ENCODE measurements at regions not wholly inside any gene's neighbourhood (a gene's known extent, or its start where the extent isn't known, plus 50 kb on each side); places are given as distances from the start of the nearest gene placed in this dataset.

DNA sequence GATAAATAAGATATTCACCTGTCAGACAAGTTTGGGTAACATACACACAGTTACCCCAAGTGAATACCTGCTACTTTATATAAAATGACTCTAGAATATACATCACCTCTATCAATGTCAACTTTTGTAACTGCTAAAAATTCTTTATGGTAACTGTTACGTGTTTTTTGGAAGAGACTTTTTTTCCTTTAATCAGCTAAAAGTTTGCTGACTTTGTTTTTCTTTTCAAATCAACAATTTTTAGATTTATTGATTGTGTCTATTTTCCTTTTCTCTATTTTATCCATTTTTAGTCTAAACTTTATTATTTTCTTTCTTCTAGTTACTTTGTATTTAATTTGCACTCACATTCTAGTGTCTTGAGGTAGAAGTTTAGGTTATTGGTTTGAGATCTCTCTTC, 1106.6 kb upstream of the LCORL start:
- Histone ChIP-seq H3K4me1 (ENCODE audit: insufficient read depth, low read length, poor library complexity, severe bottlenecking) (no peaks in the 10 kb centered on the region), H3K27ac (ENCODE audit: low read depth, low read length, poor library complexity, severe bottlenecking) (no peak overlapping the region), H3K4me3 (ENCODE audit: low read depth, low read length, poor library complexity, severe bottlenecking) (no peak overlapping the region), H3K36me3 (ENCODE audit: insufficient read depth, low read length, poor library complexity, severe bottlenecking) (no peaks in the 10 kb centered on the region), H3K27me3 (replicated peaks; ENCODE audit: insufficient read depth, low read depth, low read length, poor library complexity) (no peaks in the 10 kb centered on the region), H3K9me3 (ENCODE audit: low read depth, low read length, poor library complexity, severe bottlenecking) (no peaks in the 10 kb centered on the region)
- no peak for DNase-seq (ENCODE audit: low spot score)
- intact Hi-C loops (cut with micrococcal nuclease; ENCODE audit: unreplicated experiment), result no loop called here
- ChIA-PET CTCF (no interaction called here), POLR2A (ENCODE audit: low non-redundant PET) (no interaction called here)
- BruUV-seq (replicated peaks), result no TSS peak
- no peak for TF ChIP-seq EZH2 (IDR thresholded peaks at IDR 0.05; ENCODE audit: borderline replicate concordance, low read depth, low read length, poor library complexity, severe bottlenecking)
- TF ChIP-seq, protein P1, sequence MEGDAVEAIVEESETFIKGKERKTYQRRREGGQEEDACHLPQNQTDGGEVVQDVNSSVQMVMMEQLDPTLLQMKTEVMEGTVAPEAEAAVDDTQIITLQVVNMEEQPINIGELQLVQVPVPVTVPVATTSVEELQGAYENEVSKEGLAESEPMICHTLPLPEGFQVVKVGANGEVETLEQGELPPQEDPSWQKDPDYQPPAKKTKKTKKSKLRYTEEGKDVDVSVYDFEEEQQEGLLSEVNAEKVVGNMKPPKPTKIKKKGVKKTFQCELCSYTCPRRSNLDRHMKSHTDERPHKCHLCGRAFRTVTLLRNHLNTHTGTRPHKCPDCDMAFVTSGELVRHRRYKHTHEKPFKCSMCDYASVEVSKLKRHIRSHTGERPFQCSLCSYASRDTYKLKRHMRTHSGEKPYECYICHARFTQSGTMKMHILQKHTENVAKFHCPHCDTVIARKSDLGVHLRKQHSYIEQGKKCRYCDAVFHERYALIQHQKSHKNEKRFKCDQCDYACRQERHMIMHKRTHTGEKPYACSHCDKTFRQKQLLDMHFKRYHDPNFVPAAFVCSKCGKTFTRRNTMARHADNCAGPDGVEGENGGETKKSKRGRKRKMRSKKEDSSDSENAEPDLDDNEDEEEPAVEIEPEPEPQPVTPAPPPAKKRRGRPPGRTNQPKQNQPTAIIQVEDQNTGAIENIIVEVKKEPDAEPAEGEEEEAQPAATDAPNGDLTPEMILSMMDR (conservative IDR thresholded peaks at IDR 0.05; ENCODE audit: low read depth, low read length), result no peak

DNA sequence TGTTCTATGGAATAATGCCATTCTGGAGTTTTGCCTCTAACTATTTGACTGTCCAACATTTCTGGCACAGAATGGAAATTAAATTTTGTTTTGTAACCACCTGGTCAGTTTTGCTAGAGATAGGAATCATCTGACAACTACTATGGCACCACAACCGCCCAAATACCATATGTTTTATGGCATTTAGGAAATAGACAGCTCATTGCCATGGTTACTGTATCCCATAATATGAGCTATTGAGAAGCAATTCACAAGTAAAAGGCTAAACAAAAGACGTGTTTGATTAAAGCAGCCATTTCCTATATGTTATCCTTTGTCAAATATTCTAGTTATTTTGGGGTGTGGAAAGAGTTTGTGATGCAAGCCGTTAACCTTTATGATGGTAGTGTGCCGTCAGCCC, 1105.3 kb upstream of the LCORL start:
- Histone ChIP-seq H3K9me3 (ENCODE audit: low read depth, low read length, poor library complexity, severe bottlenecking) (no peaks in the 10 kb centered on the region), H3K27me3 (replicated peaks; ENCODE audit: insufficient read depth, low read depth, low read length, poor library complexity) (no peaks in the 10 kb centered on the region), H3K27ac (ENCODE audit: low read depth, low read length, poor library complexity, severe bottlenecking) (no peak overlapping the region), H3K4me3 (ENCODE audit: low read depth, low read length, poor library complexity, severe bottlenecking) (no peak overlapping the region), H3K36me3 (ENCODE audit: insufficient read depth, low read length, poor library complexity, severe bottlenecking) (no peaks in the 10 kb centered on the region), H3K4me1 (ENCODE audit: insufficient read depth, low read length, poor library complexity, severe bottlenecking) (no peaks in the 10 kb centered on the region)
- BruUV-seq (replicated peaks), result no TSS peak
- intact Hi-C loops (cut with micrococcal nuclease; ENCODE audit: unreplicated experiment), result no loop called here
- CTCF ChIA-PET, result no interaction called here
- TF ChIP-seq, protein P1 (conservative IDR thresholded peaks at IDR 0.05; ENCODE audit: low read depth, low read length), result no peak
- no peak for TF ChIP-seq EZH2 (IDR thresholded peaks at IDR 0.05; ENCODE audit: borderline replicate concordance, low read depth, low read length, poor library complexity, severe bottlenecking)
- POLR2A ChIA-PET (ENCODE audit: low non-redundant PET), result no interaction called here
- no peak for DNase-seq (ENCODE audit: low spot score)

DNA sequence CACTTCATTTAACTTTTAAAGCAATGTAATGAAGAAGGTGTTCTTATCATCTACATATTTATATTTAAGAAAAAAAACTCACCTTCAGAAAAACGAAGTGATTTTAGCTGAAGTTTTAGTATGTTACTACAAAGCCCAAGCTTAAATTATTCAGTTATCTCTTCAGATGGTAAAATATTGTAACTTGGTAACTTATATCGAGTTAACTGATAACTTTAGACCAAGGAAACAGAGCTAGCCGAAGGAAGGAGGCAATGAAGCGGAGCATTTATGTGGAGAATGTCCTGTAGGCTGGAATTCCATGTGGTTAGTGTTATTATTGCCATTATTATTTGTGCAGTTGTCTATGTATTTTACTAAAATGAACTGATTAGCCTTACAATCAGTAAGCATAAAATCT, 1102.1 kb upstream of the LCORL start:
- BruUV-seq (replicated peaks), result no TSS peak
- Histone ChIP-seq H3K9me3 (ENCODE audit: low read depth, low read length, poor library complexity, severe bottlenecking) (no peaks in the 10 kb centered on the region), H3K36me3 (ENCODE audit: insufficient read depth, low read length, poor library complexity, severe bottlenecking) (no peaks in the 10 kb centered on the region), H3K4me1 (ENCODE audit: insufficient read depth, low read length, poor library complexity, severe bottlenecking) (no peaks in the 10 kb centered on the region), H3K27me3 (replicated peaks; ENCODE audit: insufficient read depth, low read depth, low read length, poor library complexity) (no peaks in the 10 kb centered on the region), H3K27ac (ENCODE audit: low read depth, low read length, poor library complexity, severe bottlenecking) (no peak overlapping the region), H3K4me3 (ENCODE audit: low read depth, low read length, poor library complexity, severe bottlenecking) (no peak overlapping the region)
- ChIA-PET CTCF (no interaction called here), POLR2A (ENCODE audit: low non-redundant PET) (no interaction called here)
- intact Hi-C loops (cut with micrococcal nuclease; ENCODE audit: unreplicated experiment), result no loop called here
- TF ChIP-seq EZH2 (IDR thresholded peaks at IDR 0.05; ENCODE audit: borderline replicate concordance, low read depth, low read length, poor library complexity, severe bottlenecking), result no peak
- TF ChIP-seq, protein P1 (conservative IDR thresholded peaks at IDR 0.05; ENCODE audit: low read depth, low read length), result no peak
- DNase-seq (ENCODE audit: low spot score), result no peak
